HEK293 (cell line): ENCODE measurements at regions not wholly inside any gene's neighbourhood (a gene's known extent, or its start where the extent isn't known, plus 50 kb on each side); places are given as distances from the start of the nearest gene placed in this dataset.

Experiments used
- CTCF ChIA-PET: fragments of 350-600 bp; formaldehyde crosslinking; extraction: SDS; loops from one replicate; lab custom pipeline; 2021; ENCODE audit warnings: antibody characterized with exemption; lab: Yijun Ruan, JAX
- POLR2A ChIA-PET: fragments of 300-600 bp; formaldehyde crosslinking; extraction: SDS; loops from one replicate; lab custom pipeline; 2020; ENCODE audit warnings: antibody characterized with exemption, inconsistent platforms; lab: Yijun Ruan, JAX
- H3K27ac ChIP-seq: fragments of 200-500 bp; sonication (Bioruptor generic); 2 replicates; pipeline ENCODE4 v1.5.1; 2014; ENCODE audit warnings: low read depth, low read length, control low read depth, inconsistent platforms; ENCODE audit errors: extremely low read depth
- H3K36me3 ChIP-seq, 2 experiments: fragments of 200-500 bp in 1 of 2; sonication (Bioruptor generic) in 1 of 2; 1 replicate in 1 of 2; 2 replicates in 1 of 2; pipeline ENCODE4 v1.5.1; 2014 to 2017; ENCODE audit warnings: inconsistent platforms in 2 of 2, low read length in 2 of 2; ENCODE audit not compliant: control insufficient read depth in 2 of 2, insufficient read depth in 1 of 2
- H3K4me1 ChIP-seq: fragments of 200-500 bp; sonication (Bioruptor generic); 2 replicates; pipeline ENCODE4 v1.5.1; 2014; ENCODE audit warnings: mild to moderate bottlenecking, low read length, inconsistent platforms; ENCODE audit not compliant: control insufficient read depth, insufficient read depth
- H3K4me3 ChIP-seq: 2 replicates; pipeline ENCODE4 v1.5.1; 2011; ENCODE audit warnings: low read depth, mild to moderate bottlenecking, control low read depth, low read length, moderate library complexity
- H3K9me3 ChIP-seq: fragments of 200-500 bp; sonication (Bioruptor generic); 2 replicates; pipeline ENCODE4 v1.5.1; 2014; ENCODE audit warnings: low read depth, low read length, inconsistent platforms; ENCODE audit not compliant: control insufficient read depth, insufficient read depth
- PATZ1 ChIP-seq: fragments of 450-650 bp; formaldehyde crosslinking; IDR thresholded peaks from 2 replicates; pipeline ENCODE4 v1.5.1; 2016; ENCODE audit warnings: missing biosample characterization, missing genetic modification characterization
- PRDM4 ChIP-seq: fragments of 450-650 bp; formaldehyde crosslinking; IDR thresholded peaks from 2 replicates; pipeline ENCODE4 v1.5.1; 2017; ENCODE audit warnings: missing biosample characterization, missing genetic modification characterization
- YY2 ChIP-seq: fragments of 450-650 bp; formaldehyde crosslinking; IDR thresholded peaks from 2 replicates; pipeline ENCODE4 v1.5.1; 2016; ENCODE audit warnings: missing biosample characterization, missing genetic modification characterization
- ZBTB21 ChIP-seq: fragments of 450-650 bp; formaldehyde crosslinking; IDR thresholded peaks from 2 replicates; pipeline ENCODE4 v1.5.1; 2017; ENCODE audit warnings: missing biosample characterization, missing genetic modification characterization
- ZFP69B ChIP-seq: fragments of 450-650 bp; formaldehyde crosslinking; IDR thresholded peaks from 2 replicates; pipeline ENCODE4 v1.5.1; 2016; ENCODE audit warnings: missing biosample characterization, missing genetic modification characterization
- ZNF132 ChIP-seq: fragments of 450-650 bp; formaldehyde crosslinking; IDR thresholded peaks from 2 replicates; pipeline ENCODE4 v1.5.1; 2017; ENCODE audit warnings: missing biosample characterization, missing genetic modification characterization, borderline replicate concordance
- ZNF138 ChIP-seq: fragments of 450-650 bp; formaldehyde crosslinking; IDR thresholded peaks from 2 replicates; pipeline ENCODE4 v1.5.1; 2016; ENCODE audit warnings: missing biosample characterization, missing genetic modification characterization, borderline replicate concordance
- ZNF155 ChIP-seq: fragments of 450-650 bp; formaldehyde crosslinking; IDR thresholded peaks from 2 replicates; pipeline ENCODE4 v1.5.1; 2016; ENCODE audit warnings: missing biosample characterization, missing genetic modification characterization
- ZNF169 ChIP-seq: fragments of 450-650 bp; formaldehyde crosslinking; IDR thresholded peaks from 2 replicates; pipeline ENCODE4 v1.5.1; 2016; ENCODE audit warnings: missing biosample characterization, missing genetic modification characterization
- ZNF18 ChIP-seq: fragments of 450-650 bp; formaldehyde crosslinking; IDR thresholded peaks from 2 replicates; pipeline ENCODE4 v1.5.1; 2016; ENCODE audit warnings: missing biosample characterization, missing genetic modification characterization
- ZNF2 ChIP-seq: fragments of 450-650 bp; formaldehyde crosslinking; IDR thresholded peaks from 2 replicates; pipeline ENCODE4 v1.5.1; 2016; ENCODE audit warnings: missing biosample characterization, missing genetic modification characterization
- ZNF24 ChIP-seq: fragments of 450-650 bp; formaldehyde crosslinking; IDR thresholded peaks from 2 replicates; pipeline ENCODE4 v1.5.1; 2016; ENCODE audit warnings: missing biosample characterization, missing genetic modification characterization
- ZNF274 ChIP-seq, 2 experiments: fragments of 200-500 bp in 1 of 2; fragments of 450-650 bp in 1 of 2; sonication (Bioruptor generic) in 1 of 2; formaldehyde crosslinking in 1 of 2; IDR thresholded peaks; 2 replicates each; pipeline versions ENCODE4 v1.5.1 to v1.6.1; 2014 to 2016; ENCODE audit warnings: borderline replicate concordance in 1 of 2, inconsistent platforms in 1 of 2, low read length in 1 of 2, missing biosample characterization in 1 of 2, missing genetic modification characterization in 1 of 2
- ZNF350 ChIP-seq: fragments of 450-650 bp; formaldehyde crosslinking; IDR thresholded peaks from 2 replicates; pipeline ENCODE4 v1.5.0; 2017; ENCODE audit warnings: missing biosample characterization, mild to moderate bottlenecking, missing genetic modification characterization
- ZNF366 ChIP-seq: fragments of 450-650 bp; formaldehyde crosslinking; conservative IDR thresholded peaks from 2 replicates; pipeline ENCODE4 v1.5.1; 2016; ENCODE audit warnings: missing biosample characterization, missing genetic modification characterization
- ZNF394 ChIP-seq: fragments of 450-650 bp; formaldehyde crosslinking; IDR thresholded peaks from 2 replicates; pipeline ENCODE4 v1.5.1; 2016; ENCODE audit warnings: missing biosample characterization, missing genetic modification characterization, mild to moderate bottlenecking, moderate library complexity, borderline replicate concordance
- ZNF426 ChIP-seq: fragments of 450-650 bp; formaldehyde crosslinking; IDR thresholded peaks from 2 replicates; pipeline ENCODE4 v1.5.1; 2017; ENCODE audit warnings: missing biosample characterization, missing genetic modification characterization, mild to moderate bottlenecking, inconsistent platforms, moderate library complexity
- ZNF48 ChIP-seq: fragments of 450-650 bp; formaldehyde crosslinking; IDR thresholded peaks from 2 replicates; pipeline ENCODE4 v1.5.1; 2016; ENCODE audit warnings: missing biosample characterization, missing genetic modification characterization
- ZNF501 ChIP-seq: fragments of 450-650 bp; formaldehyde crosslinking; IDR thresholded peaks from 2 replicates; pipeline ENCODE4 v1.5.1; 2016; ENCODE audit warnings: missing biosample characterization, missing genetic modification characterization
- ZNF521 ChIP-seq: fragments of 450-650 bp; formaldehyde crosslinking; IDR thresholded peaks from 2 replicates; pipeline ENCODE4 v1.5.1; 2017; ENCODE audit warnings: missing biosample characterization, mild to moderate bottlenecking, missing genetic modification characterization
- ZNF548 ChIP-seq: fragments of 450-650 bp; formaldehyde crosslinking; IDR thresholded peaks from 2 replicates; pipeline ENCODE4 v1.5.1; 2016; ENCODE audit warnings: missing biosample characterization, missing genetic modification characterization
- ZNF658 ChIP-seq: fragments of 450-650 bp; formaldehyde crosslinking; IDR thresholded peaks from 2 replicates; pipeline ENCODE4; 2016; ENCODE audit warnings: missing biosample characterization, missing genetic modification characterization
- ZNF707 ChIP-seq: fragments of 450-650 bp; formaldehyde crosslinking; IDR thresholded peaks from 2 replicates; pipeline ENCODE4 v1.5.1; 2016; ENCODE audit warnings: missing biosample characterization, missing genetic modification characterization
- ZNF76 ChIP-seq: fragments of 450-650 bp; formaldehyde crosslinking; IDR thresholded peaks from 2 replicates; pipeline ENCODE4; 2016; ENCODE audit warnings: low read depth, missing biosample characterization, missing genetic modification characterization, borderline replicate concordance
- ZNF792 ChIP-seq: fragments of 450-650 bp; formaldehyde crosslinking; IDR thresholded peaks from 2 replicates; pipeline ENCODE4 v1.5.1; 2016; ENCODE audit warnings: missing biosample characterization, missing genetic modification characterization
- TF ChIP-seq, protein P1 (sequence below): fragments of 450-650 bp; IDR thresholded peaks from 2 replicates; pipeline ENCODE4 v1.5.1; 2018; ENCODE audit warnings: missing biosample characterization, missing genetic modification characterization

GRCh38 chr4:112840061-112840460 is 203.1 kb downstream of the LARP7 start:
- CTCF ChIA-PET, result no interaction called here
- Histone ChIP-seq H3K4me3 (no peak overlapping the region), H3K36me3 (no peaks in the 10 kb centered on the region), H3K27ac (no peak overlapping the region)
- TF ChIP-seq ZNF24 (tag by site-specific recombination), result no peak
- TF ChIP-seq ZNF48 (tag by site-specific recombination), result no peak
- TF ChIP-seq ZNF426, result no peak
- no peak for TF ChIP-seq PRDM4
- no peak for TF ChIP-seq ZNF501 (tag by site-specific recombination)
- no peak for TF ChIP-seq ZNF274 (IDR thresholded peaks at IDR 0.05; ENCODE audit: low read length)
- no peak for TF ChIP-seq ZNF274 (tag by site-specific recombination; IDR thresholded peaks at IDR 0.05; ENCODE audit: borderline replicate concordance)
- TF ChIP-seq ZBTB21 (tag by site-specific recombination), result no peak
- no peak for TF ChIP-seq ZNF169
- TF ChIP-seq ZNF350, result no peak
- TF ChIP-seq, protein P1, sequence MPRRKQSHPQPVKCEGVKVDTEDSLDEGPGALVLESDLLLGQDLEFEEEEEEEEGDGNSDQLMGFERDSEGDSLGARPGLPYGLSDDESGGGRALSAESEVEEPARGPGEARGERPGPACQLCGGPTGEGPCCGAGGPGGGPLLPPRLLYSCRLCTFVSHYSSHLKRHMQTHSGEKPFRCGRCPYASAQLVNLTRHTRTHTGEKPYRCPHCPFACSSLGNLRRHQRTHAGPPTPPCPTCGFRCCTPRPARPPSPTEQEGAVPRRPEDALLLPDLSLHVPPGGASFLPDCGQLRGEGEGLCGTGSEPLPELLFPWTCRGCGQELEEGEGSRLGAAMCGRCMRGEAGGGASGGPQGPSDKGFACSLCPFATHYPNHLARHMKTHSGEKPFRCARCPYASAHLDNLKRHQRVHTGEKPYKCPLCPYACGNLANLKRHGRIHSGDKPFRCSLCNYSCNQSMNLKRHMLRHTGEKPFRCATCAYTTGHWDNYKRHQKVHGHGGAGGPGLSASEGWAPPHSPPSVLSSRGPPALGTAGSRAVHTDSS, result no peak
- TF ChIP-seq ZNF132, result no peak
- TF ChIP-seq ZNF76 (tag by site-specific recombination), result no peak
- TF ChIP-seq, all 188 proteins: peak for 0
- POLR2A ChIA-PET, result no interaction called here
- H3K4me1 ChIP-seq, result no peaks in the 10 kb centered on the region
- H3K9me3 ChIP-seq, result no peaks in the 10 kb centered on the region

DNA sequence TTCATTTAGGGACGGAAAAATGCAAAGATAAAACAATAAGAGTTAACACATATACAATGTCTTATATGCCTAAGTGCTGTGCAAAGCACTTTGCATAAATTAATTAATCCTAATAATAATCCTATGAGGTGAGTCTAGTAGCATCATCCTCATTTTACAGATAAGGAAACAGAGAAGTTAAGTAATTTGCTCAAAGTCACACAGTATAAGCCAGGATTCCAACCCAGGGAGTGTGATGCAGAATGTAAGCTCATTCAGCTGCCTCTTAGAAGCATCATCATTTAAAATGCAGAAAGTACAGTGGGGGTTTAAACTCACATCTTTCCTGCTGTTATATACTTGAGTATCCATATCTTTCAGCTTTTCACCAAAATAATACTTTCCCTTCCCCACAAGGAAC is 203.7 kb downstream of the LARP7 start:
- POLR2A ChIA-PET, result no interaction called here
- no peak overlapping the region for H3K27ac ChIP-seq
- CTCF ChIA-PET, result no interaction called here
- H3K4me3 ChIP-seq, result no peak overlapping the region
- no peaks in the 10 kb centered on the region for H3K9me3 ChIP-seq
- TF ChIP-seq ZNF2 (no peak), ZNF138 (tag by site-specific recombination) (no peak), ZNF548 (tag by site-specific recombination) (no peak), PATZ1 (tag by site-specific recombination) (no peak), ZNF18 (tag by site-specific recombination) (no peak), ZFP69B (no peak), ZNF366 (tag by site-specific recombination) (no peak), ZNF155 (tag by site-specific recombination) (no peak), ZNF394 (tag by site-specific recombination) (no peak), ZNF792 (tag by site-specific recombination) (no peak), YY2 (no peak), ZNF658 (no peak), ZNF521 (no peak), ZNF707 (tag by site-specific recombination) (no peak)
- no peaks in the 10 kb centered on the region for H3K36me3 ChIP-seq
- no peaks in the 10 kb centered on the region for H3K4me1 ChIP-seq
